Amniotic epithelial cell (primary cell): ENCODE measurements at regions not wholly inside any gene's neighbourhood (a gene's known extent, or its start where the extent isn't known, plus 50 kb on each side); places are given as distances from the start of the nearest gene placed in this dataset.
A peak's percentile ranks its signal among the peaks of the same experiment; 100 is the strongest.

Source experiments
- DNase-seq: peaks from one replicate; pipeline ENCODE4 v3.0.0-alpha.2; 2010; ENCODE audit warnings: low read depth

GRCh38 chr10:107451047-107451446, 286.5 kb upstream of the SORCS1 start:
- DNase-seq: no peak

- no peak for DNase-seq
Measured at GRCh38 chr10:107450056-107450455, 285.6 kb upstream of the SORCS1 start.

- DNase-seq: no peak
Measured at GRCh38 chr10:107444443-107444842, 279.9 kb upstream of the SORCS1 start.

- no peak for DNase-seq
Measured at GRCh38 chr10:107443813-107444212, 279.3 kb upstream of the SORCS1 start.

GRCh38 chr10:107443326-107443725, 278.8 kb upstream of the SORCS1 start:
- DNase-seq: no peak

- peak; percentile 49 for DNase-seq
Measured at GRCh38 chr10:107442035-107442505, 277.6 kb upstream of the SORCS1 start.

- no peak for DNase-seq
Measured at GRCh38 chr10:107440741-107441140, 276.2 kb upstream of the SORCS1 start.

GRCh38 chr10:107437921-107438320, 273.4 kb upstream of the SORCS1 start:
- no peak for DNase-seq

- DNase-seq: no peak
Measured at GRCh38 chr10:107436568-107436967, 272.1 kb upstream of the SORCS1 start.

- DNase-seq: no peak
Measured at GRCh38 chr10:107434854-107435253, 270.3 kb upstream of the SORCS1 start.

- no peak for DNase-seq
Measured at GRCh38 chr10:107434201-107434600, 269.7 kb upstream of the SORCS1 start.

- DNase-seq: no peak
Measured at GRCh38 chr10:107433605-107434004, 269.1 kb upstream of the SORCS1 start.

- DNase-seq: no peak
Measured at GRCh38 chr10:107430446-107430845, 265.9 kb upstream of the SORCS1 start.

- DNase-seq: no peak
Measured at GRCh38 chr10:107427016-107427415, 262.5 kb upstream of the SORCS1 start.

- no peak for DNase-seq
Measured at GRCh38 chr10:107425931-107426553, 261.5 kb upstream of the SORCS1 start.

GRCh38 chr10:107424628-107425027, 260.1 kb upstream of the SORCS1 start:
- DNase-seq: no peak

- no peak for DNase-seq
Measured at GRCh38 chr10:107423903-107424302, 259.4 kb upstream of the SORCS1 start.

GRCh38 chr10:107422681-107423080, 258.2 kb upstream of the SORCS1 start:
- no peak for DNase-seq

- DNase-seq: no peak
Measured at GRCh38 chr10:107420196-107420595, 255.7 kb upstream of the SORCS1 start.

- DNase-seq: no peak
Measured at GRCh38 chr10:107418085-107418806, 253.7 kb upstream of the SORCS1 start.

- no peak for DNase-seq
Measured at GRCh38 chr10:107417446-107417845, 252.9 kb upstream of the SORCS1 start.

- DNase-seq: no peak
Measured at GRCh38 chr10:107415446-107415845, 250.9 kb upstream of the SORCS1 start.

- DNase-seq: no peak
Measured at GRCh38 chr10:107413971-107414370, 249.5 kb upstream of the SORCS1 start.

- peak; percentile 38 for DNase-seq
Measured at GRCh38 chr10:107409522-107409921, 245.0 kb upstream of the SORCS1 start.
